ENCODE measurements at regions not wholly inside any gene's neighbourhood (a gene's known extent, or its start where the extent isn't known, plus 50 kb on each side); places are given as distances from the start of the nearest gene placed in this dataset.

DNA sequence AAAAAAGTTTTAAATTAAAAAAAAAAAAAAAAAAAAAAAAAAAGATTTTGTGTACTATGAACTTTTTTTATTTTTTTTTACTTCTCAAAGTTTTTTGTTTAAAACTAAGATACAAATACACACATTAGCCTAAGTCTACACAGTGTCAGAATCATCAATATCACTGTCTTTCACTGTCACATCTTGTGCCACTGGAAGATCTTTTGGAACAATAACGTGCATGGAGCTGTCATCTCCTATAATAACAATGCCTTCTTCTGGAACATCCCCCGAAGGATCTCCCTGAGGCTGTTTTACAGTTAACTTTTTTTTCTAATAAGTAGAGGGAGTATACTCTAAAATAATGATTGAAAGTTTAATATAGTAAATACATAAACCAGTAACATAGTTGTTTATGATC, 295.7 kb downstream of the KCNJ2 start:
- Histone ChIP-seq H4K20me1 (ENCODE audit: insufficient read depth, low read length) (no peaks in the 10 kb centered on the region), H2AK5ac (ENCODE audit: low read depth, low read length) (no peak overlapping the region), H2AK9ac (replicated peaks; ENCODE audit: low read depth, low read length, poor library complexity) (no peak overlapping the region), H2BK20ac (ENCODE audit: low read depth, low read length) (no peak overlapping the region), H3K27me3 (ENCODE audit: control insufficient read depth, insufficient read depth, low read length) (no peaks in the 10 kb centered on the region), H4K8ac (ENCODE audit: low read depth in 2 of 2, low read length in 2 of 2) (no peak overlapping the region), H3K36me3 (ENCODE audit: control insufficient read depth, insufficient read depth, low read length) (no peaks in the 10 kb centered on the region), H2BK5ac (ENCODE audit: low read depth, low read length, poor library complexity, severe bottlenecking) (no peak overlapping the region), H3K18ac (ENCODE audit: low read depth, low read length) (no peak overlapping the region), H2AFZ (replicated peaks; ENCODE audit: low read length, poor library complexity) (no peak overlapping the region), H3K9ac (ENCODE audit: low read depth, low read length) (no peak overlapping the region), H4K5ac (ENCODE audit: low read depth, low read length) (no peak overlapping the region), H2BK120ac (ENCODE audit: low read depth, low read length) (no peak overlapping the region), H3K27ac (ENCODE audit: insufficient read depth, low read length) (no peak overlapping the region), H3K4me3 (ENCODE audit: insufficient read depth, low read depth, low read length) (no peak overlapping the region), H3K14ac (replicated peaks; ENCODE audit: low read depth, low read length) (no peak overlapping the region), H4K91ac (ENCODE audit: insufficient read depth, low read depth, low read length) (no peak overlapping the region), H3K4me1 (ENCODE audit: control insufficient read depth, insufficient read depth, low read length) (no peaks in the 10 kb centered on the region), H3K56ac (ENCODE audit: extremely low read depth, insufficient read depth, low read length) (no peak overlapping the region), H3K23ac (ENCODE audit: low read depth, low read length) (no peak overlapping the region), H3K4me2 (ENCODE audit: low read depth, low read length) (no peak overlapping the region), H3K9me1 (ENCODE audit: insufficient read depth, low read length) (no peaks in the 10 kb centered on the region), H3K9me3 (ENCODE audit: control insufficient read depth, insufficient read depth, low read length) (no peaks in the 10 kb centered on the region), H2BK15ac (ENCODE audit: low read depth, low read length) (no peak overlapping the region), H3K79me1 (ENCODE audit: low read depth in 1 of 2, low read length in 2 of 2) (no peaks in the 10 kb centered on the region), H3K4ac (ENCODE audit: low read depth, low read length) (no peak overlapping the region)
- ChIA-PET CTCF (no interaction called here), POLR2A (ENCODE audit: unreplicated experiment) (no interaction called here)
- no TSS peak for BruUV-seq (replicated peaks)
- dilution Hi-C loops (cut with HindIII; ENCODE audit: low sequenced_read_pairs, unreplicated experiment) (no loop called here), in situ Hi-C loops (cut with MboI; ENCODE audit: low sequenced_read_pairs) (no loop called here), intact Hi-C loops (cut with micrococcal nuclease) (no loop called here)
- no CpG with 5 or more reads among the region's 2 CpGs for WGBS, 2 experiments (ENCODE audit: extremely low coverage in 2 of 2, insufficient read length in 1 of 2)
- DNase-seq = no peak
- ATAC-seq (ENCODE audit: low read depth) = no peak
- TF ChIP-seq SMC3 (IDR thresholded peaks at IDR 0.05; ENCODE audit: low read depth, low read length) (no peak), NFE2L2 (IDR thresholded peaks at IDR 0.05; ENCODE audit: low read depth, low read length) (no peak), CTCF (conservative IDR thresholded peaks at IDR 0.05; ENCODE audit: low read depth, low read length) (no peak), BHLHE40 (IDR thresholded peaks at IDR 0.05; ENCODE audit: low read depth, low read length) (no peak), MAZ (IDR thresholded peaks at IDR 0.05; ENCODE audit: borderline replicate concordance, low read depth, low read length) (no peak)

Measured in IMR-90 (cell line).